SKM-1 treated with dmso at 0.1 percent for 144 hours (cell line): ENCODE measurements at regions not wholly inside any gene's neighbourhood (a gene's known extent, or its start where the extent isn't known, plus 50 kb on each side); places are given as distances from the start of the nearest gene placed in this dataset.
"Not testable (repeated sequence)": the region's sequence is repeated elsewhere in the genome, so short reads cannot be mapped to it uniquely, and the experiment has no call there.

ENCODE experiments used
- DNase-seq: peaks from one replicate; lab custom pipeline; 2025; ENCODE audit not compliant: unreplicated experiment; lab: John Stamatoyannopoulos, UW

DNA sequence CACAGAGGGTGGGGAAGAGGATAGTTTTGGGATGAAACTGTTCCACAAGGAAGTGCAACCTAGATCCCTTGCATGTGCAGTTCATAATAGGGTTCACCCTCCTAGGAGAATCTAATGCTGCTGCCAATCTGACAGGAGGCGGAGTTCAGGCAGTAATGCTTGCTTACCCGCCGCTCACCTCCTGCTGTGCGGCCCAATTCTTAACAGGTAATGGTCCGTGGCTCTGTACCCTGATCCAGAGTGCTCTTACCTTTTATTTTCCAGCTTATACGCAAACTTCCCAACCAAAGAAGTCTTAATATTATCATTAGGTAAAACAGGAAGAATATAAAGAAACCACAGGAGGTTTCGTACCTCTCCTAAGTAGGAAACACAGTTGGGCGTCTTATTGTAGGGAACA is 82.7 kb upstream of the CD302 start:
- DNase-seq, result no peak

DNA sequence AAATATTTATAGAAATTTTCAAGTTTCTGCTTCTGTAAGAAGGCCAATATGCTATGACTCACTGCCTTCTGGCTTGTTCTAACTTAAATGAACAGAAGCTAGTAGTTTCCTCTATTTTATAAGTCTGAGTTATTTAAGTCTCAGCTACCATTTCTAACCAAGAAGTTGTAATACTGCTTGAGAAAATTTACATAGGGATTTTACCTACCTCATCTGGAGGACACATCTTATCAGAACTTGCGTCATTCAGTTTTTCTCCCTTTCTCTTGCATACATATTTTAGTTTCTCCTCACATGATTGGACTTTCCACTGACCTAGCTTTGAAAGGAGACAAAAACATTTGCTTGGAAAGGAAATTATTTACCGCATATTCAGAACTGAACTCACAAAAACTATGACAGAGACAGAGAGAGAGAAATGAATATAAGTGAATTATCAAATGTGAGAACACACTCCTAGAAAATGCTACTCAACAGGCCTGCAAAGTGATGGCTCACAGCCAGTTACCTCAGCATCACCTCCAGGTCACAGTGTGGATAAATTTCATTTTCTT is 81.1 kb upstream of the CD302 start:
- DNase-seq, result no peak

DNA sequence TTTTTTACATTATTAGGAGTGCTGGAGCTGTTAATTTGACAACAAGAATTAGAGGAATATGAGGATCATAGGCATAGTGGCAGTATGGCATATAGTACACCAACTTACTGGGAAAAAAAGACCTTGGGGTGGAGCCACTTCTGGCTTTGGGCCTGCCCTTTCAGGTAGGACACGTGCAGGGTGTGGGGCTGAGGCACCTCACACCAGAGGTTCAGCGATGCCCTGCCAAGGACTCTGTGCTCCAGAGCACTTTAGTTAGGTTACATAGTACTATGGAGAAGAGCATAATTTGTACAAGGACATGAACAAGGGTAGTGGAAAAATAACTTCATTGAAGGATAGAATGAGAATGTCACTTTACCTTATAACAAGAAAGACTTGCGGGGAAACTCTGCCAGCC is 77.1 kb upstream of the CD302 start:
- no peak for DNase-seq

DNA sequence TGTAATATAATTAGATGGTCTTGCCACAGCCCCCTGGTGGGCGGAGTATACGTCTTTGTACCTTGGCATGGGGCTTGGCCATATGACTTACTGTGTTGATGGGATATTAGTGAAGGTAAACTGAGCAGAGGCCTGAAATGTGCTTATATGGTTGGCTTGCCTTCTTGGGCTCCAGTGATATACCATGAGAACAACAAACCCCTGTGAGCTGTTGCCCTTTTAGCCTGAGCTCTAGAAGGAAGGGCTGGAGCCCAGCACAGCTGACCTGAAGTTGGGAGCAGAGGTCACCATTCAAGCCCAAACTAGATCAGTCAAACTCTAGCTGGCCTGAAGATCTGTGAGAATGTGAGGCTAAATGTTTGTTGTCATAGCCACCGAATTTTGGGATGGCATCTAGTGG is 75.2 kb upstream of the CD302 start:
- peak; percentile 29 for DNase-seq

DNA sequence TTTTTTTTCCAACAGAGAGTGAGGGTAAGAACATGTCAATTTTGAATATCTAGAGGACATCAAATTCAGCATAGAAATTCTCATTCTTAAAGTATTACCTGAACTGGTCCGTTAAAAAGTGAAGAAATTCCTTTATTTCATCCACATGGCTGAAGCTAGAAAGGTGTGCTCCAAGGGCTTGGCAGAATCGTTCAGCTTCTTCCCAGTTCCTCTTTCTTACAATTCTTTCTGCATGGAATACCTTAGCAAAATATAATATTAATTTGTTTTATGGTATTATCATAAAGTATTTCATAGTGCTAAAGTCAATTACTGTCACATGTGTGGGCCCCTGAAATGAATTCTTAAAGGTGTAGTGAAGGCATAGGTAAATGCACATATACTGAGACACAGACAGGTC is 74.3 kb upstream of the CD302 start:
- DNase-seq, result no peak

DNA sequence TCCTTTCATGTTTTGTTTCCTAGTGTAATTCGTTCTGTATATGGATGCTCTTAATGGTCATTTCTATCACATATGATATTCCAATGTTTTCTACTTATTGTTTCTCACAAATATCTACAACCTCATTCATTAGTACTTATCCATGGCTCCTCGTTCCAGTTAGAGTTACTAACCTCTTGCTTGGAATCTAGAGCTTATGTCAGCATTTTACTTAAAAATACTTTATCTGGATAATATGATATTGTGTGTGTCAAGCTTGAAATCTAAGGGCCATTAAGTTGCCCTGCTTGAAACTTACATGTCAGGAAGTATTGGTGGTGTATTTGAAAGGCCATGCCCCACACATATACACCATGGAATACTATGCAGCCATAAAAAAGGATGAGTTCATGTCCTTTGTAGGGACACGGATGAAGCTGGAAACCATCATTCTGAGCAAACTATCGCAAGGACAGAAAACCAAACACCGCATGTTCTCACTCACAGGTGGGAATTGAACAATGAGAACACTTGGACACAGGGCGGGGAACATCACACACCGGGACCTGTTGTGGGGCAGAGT is 70.7 kb upstream of the CD302 start:
- not testable (repeated sequence) for DNase-seq

DNA sequence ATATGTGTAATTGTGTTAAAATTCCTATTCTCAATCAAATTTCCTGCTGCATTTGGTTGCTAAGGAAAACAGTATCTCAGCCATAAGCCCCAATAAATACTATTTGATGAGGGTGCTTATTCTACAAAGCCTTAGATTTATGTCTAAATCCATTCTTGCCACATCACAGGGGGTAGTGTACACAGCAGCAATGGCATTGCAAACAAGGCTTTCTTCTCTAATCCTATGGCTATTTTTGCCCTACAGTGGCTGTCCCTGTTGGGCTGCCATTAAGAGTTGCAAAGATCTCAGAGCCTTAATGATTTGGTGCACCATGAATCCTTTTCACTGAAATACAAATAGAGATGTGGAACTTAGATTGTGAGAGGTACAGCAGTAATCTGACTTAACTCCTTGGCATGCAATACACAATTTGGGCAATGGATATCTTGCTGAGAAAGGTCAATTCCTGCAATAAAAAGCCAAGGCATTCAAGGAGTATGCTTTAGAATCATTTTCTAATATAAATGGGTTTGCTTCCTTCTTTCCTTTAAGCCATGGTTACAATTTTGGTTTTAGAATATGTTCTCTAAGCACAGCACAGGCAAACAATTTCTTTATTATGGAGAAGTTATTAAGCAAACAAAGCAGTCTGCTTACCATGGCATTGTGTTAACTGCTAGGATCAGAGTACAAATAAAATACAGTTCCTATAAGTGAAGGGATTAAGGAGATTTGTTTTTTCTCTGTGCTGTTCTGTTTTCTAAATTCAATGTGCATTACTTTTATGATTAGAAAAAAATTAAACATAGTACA is 69.8 kb upstream of the CD302 start:
- DNase-seq, result no peak

DNA sequence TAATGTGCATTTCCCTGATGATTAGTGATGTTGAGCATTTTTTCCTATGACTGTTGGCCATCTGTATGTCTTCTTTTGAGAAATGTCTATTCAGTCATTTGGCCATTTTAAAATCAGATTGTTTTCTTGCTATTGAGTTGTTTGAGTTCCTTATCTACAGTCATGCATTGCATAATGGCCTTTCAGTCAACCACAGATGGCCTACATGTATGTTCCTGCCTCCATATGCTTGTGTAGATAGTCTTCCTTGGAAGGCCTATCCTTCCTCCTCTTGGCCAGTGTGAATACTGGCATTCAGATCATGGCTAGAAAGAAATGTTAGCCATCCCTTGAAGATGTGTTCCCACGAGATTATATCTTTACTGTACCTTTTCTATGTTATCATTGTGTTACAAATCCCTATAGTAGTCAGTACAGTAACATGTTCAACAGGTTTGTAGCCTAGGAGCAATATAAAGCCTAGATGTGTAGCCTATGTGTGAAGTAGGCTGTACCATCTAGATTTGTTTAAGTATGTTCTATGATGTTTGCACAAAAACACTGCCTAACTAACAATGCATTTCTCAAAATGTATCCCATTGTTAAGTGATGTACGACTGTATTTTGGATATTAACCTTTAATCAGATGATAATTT is 65.6 kb upstream of the CD302 start:
- no peak for DNase-seq

DNA sequence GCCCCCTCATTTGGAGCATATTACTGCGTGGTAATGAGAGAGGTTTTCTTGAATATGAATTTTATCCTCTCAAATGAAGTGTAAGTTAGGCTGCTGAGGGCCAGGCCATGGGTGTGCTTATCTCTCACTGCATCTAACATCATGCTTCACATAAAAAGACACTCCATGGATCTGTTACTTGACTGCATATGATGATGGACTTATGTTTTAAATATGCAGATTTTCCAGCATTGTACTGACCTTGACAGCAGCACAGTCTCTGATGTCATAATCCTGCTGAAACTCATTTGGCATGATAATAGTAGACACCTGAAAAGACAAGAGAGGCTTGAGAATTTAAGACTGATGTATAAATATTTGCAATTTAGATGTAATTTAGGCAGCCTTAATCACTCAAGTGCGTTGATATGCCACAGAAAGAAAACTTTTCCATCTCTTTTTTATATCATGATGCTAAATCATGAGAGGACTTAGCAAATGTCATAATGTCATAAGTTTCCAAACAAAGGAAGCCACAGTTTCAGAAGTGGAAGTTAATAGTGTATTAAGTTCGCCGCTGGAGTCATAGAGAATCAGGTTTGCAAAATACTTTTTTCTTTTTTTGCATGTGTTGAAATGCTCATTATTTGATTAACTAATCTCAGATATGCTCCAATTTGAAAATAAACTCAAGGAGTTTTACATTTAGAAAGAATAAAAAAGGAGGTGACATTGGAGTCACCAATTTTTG is 62.7 kb upstream of the CD302 start:
- no peak for DNase-seq

DNA sequence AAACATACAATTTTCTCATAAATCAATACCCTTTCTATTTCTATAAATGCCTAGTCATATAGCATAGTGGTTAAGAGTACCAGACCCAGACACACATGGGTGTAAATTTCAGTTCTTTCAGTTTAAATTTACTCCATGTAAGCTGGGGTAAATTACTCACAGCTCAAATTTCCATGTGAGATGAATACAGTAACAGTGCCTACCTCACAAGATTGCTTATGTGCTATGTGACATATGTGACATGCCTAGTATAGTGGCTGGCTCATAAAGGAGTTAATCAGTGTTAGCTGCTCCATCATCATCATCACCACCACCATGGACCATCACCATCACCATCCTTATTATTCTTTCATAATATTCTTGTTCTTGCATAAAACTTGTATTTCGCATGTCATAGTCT is 61.6 kb upstream of the CD302 start:
- DNase-seq, result no peak

DNA sequence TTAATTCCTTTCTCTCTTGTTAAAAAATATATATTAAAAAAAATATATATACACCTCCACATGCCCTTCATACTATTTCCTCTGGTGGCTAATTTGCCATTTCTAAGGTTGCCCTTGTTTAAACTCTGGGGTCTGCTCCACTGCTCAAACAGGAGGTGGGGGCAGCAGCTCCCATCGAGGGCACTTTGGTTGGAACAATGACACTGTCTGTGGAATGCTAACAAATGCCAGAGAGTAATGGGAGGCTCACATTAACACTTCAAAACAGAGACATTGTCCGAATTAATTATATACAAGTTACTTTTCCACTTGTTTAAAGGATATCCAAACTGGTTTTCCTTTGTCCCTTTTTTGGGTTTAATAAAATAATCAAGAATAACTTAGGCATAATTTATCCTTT is 58.8 kb upstream of the CD302 start:
- DNase-seq, result no peak

DNA sequence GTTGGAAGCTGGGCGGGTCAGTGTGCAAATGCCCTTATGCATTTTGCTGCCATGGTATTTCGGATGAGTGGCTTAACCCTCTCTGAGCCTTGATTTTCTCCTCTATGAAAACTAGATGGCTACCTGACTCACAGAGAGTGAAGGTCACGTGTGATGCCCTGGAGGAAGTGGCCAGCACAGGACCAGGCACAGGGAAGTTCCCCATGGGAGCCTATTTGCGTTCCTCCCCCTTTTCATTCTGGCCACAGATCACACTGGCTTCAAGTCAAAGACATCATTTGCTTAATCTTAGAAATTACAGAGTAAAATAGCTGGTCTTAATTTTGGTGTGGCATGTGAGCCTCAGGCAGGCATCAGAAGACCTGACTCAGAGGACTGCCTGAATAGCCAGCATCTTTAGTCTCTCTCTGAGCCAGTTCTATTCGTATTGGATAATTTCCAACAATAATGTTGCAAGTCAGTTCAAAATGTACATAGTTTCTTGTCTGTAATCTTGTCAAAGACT is 57.6 kb upstream of the CD302 start:
- no peak for DNase-seq

DNA sequence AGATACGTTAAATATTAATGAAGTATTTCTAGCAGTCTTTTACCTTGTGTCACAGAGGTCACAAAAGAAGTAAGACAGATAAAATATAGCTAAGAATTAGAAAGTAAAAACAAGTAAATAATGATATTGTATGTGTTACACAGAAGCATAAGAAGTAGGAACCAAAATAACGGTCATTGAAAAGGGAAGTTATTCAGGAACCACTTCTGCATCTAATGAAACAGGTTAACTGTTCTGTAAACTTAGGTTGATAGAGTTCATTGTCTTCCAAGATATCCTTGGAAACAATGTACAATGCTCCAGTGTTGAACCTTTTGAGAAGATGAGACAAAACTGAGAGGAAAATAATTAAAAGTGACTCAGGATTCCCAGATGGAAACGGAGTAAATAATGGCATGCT is 57.1 kb upstream of the CD302 start:
- peak; percentile 12 for DNase-seq

DNA sequence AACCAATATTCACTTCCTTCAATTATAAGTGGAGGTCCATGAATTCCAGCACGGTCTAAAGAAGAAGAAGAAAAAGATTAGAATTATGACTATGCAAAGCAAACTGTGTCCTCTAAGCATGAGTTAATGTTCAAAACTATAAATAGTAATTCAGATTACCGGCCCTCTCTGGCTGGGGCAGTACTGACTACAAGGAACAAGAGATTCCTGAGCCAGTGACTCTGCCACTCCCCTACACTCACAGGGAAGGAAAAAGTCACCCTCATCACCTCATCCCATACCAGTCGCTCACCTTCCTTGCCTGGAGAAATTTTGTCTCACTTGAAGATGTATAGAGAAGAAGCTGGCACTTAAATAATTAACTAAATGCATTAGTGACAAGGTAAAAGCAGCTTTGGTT is 56.5 kb upstream of the CD302 start:
- no peak for DNase-seq

DNA sequence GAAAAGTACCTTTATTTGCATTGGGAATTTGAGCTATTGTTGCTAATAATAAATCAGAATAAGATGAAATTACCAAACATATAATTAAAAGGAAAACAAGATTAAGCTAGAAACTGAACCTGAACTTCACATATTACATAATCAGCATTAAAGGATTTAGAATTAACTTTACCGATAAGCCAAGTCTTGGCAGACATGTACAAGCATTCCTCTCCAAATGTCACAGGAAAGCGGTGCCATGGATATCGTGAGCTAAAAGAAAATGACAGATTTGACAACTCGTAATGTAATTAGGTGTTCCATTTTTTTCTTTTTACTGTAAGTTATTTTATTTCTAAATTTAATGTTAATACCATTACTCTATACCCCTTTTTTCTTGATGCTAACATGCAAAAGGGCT is 55.1 kb upstream of the CD302 start:
- no peak for DNase-seq

DNA sequence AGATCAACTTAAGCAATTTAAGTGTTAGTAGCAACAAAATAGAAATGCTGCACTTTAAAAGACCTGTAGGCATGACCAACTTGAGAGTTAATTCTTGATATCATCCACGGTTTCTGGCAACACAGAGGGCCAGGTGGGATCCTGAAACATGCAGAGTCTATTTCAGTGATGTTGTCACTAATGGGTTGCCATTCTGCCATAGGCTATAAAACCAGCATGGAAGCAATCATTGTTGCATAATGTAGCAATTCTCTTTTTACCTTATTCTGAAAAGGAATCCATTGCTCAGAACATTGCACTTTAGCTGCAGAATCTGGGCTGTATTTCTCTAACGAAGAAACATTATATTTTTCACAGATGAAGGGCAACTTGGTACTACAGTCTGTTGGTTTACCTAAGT is 53.9 kb upstream of the CD302 start:
- no peak for DNase-seq

DNA sequence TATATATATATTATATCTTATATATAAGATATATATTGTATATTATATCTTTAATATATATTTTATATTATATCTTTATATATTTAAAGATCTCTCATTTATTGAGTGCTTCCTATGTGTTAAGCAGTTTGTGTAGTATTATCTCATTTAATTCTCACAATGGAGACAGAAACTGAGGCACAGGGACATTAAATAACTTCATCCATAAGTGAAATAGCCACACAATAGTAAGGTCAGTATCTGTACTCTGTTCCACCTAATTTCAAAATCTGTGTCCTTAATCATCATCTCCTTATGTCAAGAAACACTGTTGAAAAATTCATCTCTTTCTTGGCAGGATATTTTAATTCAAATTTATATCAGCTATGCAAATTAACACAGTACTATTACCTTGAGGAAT is 52.8 kb upstream of the CD302 start:
- no peak for DNase-seq

DNA sequence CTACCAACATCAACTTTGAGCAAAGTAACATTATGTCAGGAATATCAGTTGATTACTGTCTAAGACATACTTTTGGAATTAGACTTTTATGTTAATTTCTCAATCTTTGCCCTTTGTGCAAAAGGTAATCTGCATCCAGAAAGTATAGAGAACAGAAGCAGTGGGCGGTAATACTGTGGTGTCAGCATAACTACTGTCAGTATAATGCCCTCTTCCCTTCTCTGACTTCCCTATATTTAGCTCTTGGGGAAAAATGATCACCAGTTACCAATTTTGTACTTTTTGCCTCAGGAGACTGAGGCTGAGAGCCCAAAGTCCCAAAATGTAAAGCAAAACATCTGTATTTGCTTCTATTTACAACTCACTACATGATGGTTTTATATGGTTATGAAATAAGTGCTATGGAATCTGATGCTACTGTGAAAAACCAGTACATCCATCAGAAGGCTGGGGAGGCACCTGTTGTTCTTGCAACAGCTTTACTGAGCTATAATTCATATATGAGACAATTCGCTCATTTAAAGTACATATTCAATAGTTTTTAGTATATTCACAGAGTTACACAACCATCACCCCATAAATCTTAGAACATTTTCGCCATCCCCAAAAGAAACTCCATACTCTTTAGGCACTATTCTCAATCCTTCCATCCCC is 51.3 kb upstream of the CD302 start:
- no peak for DNase-seq
